Body of pancreas (tissue), 4 donors: ENCODE measurements at regions not wholly inside any gene's neighbourhood (a gene's known extent, or its start where the extent isn't known, plus 50 kb on each side); places are given as distances from the start of the nearest gene placed in this dataset.

ENCODE experiments used
- CTCF ChIP-seq, 7 experiments: fragments of 450-650 bp in 4 of 7; fragments of 200-600 bp in 3 of 7; sonication (generic) in 3 of 7; IDR thresholded peaks; one replicate each; pipeline ENCODE4 v1.5.1; 2016 to 2019; ENCODE audit warnings: antibody characterized with exemption in 7 of 7
- POLR2A ChIP-seq, 3 donors: fragments of 450-650 bp; IDR thresholded peaks; one replicate each; pipeline ENCODE4 v1.6.1; 2016; ENCODE audit warnings: antibody characterized with exemption in 3 of 3, mild to moderate bottlenecking in 2 of 3

DNA sequence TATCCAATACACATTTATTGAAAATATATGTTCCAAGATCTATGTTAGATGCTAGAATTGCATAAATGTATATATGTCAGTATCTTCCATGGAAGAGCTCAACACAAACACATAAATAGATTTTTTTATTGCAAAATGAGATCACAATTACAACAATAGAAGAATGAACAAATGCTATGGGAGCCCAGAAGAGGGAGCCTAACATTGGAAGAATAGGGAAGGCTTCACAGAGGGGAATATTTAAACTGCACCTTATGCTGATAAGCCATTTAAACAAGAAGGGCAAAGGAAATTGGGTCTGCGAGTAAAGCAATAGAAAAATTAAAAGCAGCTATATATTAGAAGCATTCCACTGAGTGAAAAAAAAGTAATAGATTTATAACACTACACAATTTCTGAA is 96.1 kb upstream of the LRRC55 start:
- TF ChIP-seq CTCF (IDR thresholded peaks at IDR 0.05) (no peak), POLR2A (IDR thresholded peaks at IDR 0.05) (no peak)
